ENCODE measurements at regions not wholly inside any gene's neighbourhood (a gene's known extent, or its start where the extent isn't known, plus 50 kb on each side); places are given as distances from the start of the nearest gene placed in this dataset.
"Not testable (repeated sequence)": the region's sequence is repeated elsewhere in the genome, so short reads cannot be mapped to it uniquely, and the experiment has no call there.

GRCh38 chr2:53182601-53183000 is 585.0 kb upstream of the CHAC2 start:
- no peak for DNase-seq

GRCh38 chr2:53181759-53182158 is 585.8 kb upstream of the CHAC2 start:
- DNase-seq = no peak

GRCh38 chr2:53177327-53177726 is 590.3 kb upstream of the CHAC2 start:
- no peak for DNase-seq

GRCh38 chr2:53174539-53174938 is 593.1 kb upstream of the CHAC2 start:
- DNase-seq = no peak

- DNase-seq = no peak
These were observed 593.7 kb upstream of the CHAC2 start for GRCh38 chr2:53173698-53174455.

- DNase-seq = no peak
These were observed 594.5 kb upstream of the CHAC2 start for GRCh38 chr2:53173091-53173490.

DNA sequence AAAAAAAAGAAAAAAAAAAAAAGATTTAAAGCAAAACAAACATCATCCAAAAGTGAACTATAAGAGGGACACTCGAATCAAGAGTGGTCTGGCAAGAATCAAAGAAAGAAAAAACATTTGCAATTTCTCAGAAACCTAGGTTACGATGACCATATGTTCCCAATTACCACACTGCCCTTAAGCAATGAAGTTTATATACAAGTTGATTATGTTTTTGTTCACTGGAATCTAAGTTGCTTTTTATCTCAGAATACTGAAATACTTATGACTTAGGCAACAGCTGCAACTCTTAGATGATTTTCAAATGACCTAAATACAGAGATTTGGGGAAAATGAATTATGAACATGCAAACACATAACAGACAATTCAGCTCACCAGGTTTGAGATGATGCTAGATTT is 597.1 kb upstream of the CHAC2 start:
- DNase-seq = no peak

- DNase-seq = no peak
These were observed 600.4 kb upstream of the CHAC2 start for GRCh38 chr2:53167227-53167626.

DNA sequence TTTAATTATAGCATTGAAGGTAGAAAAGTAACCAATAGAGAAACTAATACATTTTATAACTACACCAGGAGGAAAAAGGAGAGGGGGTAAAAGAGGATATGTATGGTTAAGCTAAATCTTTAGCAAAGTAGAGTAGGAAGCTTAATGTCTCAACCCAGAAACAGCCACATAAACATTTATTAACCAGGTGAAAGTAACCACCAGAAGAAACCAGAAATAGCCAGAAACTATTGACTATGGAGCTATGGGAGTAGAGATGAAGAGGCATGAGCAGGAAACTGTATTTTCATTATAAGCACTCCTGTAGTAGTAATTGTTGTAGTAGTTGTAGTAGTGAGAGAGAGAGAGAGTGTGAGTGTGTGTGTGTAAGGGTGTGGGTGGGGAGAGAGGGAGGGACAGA is 617.5 kb upstream of the CHAC2 start:
- DNase-seq = no peak

DNA sequence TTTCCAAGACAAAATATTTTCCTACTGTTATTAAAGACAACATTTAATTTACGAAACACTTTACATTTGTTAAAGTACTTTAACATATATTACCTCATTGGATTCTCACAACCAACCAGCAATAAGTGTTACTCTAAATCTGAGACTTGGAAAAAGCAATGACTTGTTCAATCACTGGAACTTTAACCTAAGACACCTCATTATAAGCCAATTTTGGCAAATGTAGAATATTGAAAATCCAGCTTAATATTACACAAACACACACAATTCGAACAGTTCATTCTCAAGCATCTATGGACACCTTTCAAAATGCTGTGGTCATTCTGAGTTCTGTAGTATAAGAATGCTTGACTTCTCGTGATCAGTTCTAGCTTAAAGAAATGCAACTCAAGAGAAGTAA is 619.4 kb upstream of the CHAC2 start:
- DNase-seq = no peak

GRCh38 chr2:53131416-53131815 is 636.2 kb upstream of the CHAC2 start:
- DNase-seq = no peak

- no peak for DNase-seq
These were observed 637.1 kb upstream of the CHAC2 start for GRCh38 chr2:53130441-53130943.

GRCh38 chr2:53129851-53130250 is 637.8 kb upstream of the CHAC2 start:
- no peak for DNase-seq

DNA sequence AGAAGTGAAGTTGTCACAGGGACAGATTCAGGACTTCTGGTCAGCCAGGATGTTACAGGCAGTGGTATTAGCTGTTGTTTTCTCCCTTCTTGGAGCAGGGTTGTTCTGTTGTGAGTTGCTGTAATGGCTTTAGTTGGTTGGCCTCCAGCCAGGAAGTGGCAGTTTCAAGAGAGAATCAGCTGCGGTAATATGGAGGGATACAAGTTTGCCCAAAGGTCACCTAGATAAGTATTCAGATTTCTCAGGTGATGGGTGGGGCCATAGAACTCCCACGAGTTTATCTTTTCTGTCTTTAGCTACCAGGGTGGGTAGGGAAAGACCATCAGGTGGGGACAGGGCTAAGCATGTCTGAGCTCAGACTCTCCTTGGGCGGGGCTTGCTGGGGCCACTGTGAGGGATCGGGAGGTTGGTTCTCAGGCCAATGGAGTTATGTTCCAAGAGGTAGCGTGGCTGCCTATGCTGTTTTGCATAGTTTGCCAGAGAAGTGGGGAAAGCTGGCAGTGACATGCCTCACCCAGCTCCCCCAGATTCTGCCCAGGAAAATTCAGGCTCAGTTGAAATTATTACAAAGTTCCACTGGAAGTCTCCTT is 640.4 kb upstream of the CHAC2 start:
- no peak for DNase-seq

- no peak for DNase-seq
These were observed 652.6 kb upstream of the CHAC2 start for GRCh38 chr2:53114991-53115390.

GRCh38 chr2:53114582-53114981 is 653.0 kb upstream of the CHAC2 start:
- no peak for DNase-seq

- DNase-seq = not testable (repeated sequence)
These were observed 655.2 kb upstream of the CHAC2 start for GRCh38 chr2:53112408-53112807.

GRCh38 chr2:53111406-53111805 is 656.2 kb upstream of the CHAC2 start:
- DNase-seq = no peak

- no peak for DNase-seq
These were observed 656.6 kb upstream of the CHAC2 start for GRCh38 chr2:53111004-53111403.

DNA sequence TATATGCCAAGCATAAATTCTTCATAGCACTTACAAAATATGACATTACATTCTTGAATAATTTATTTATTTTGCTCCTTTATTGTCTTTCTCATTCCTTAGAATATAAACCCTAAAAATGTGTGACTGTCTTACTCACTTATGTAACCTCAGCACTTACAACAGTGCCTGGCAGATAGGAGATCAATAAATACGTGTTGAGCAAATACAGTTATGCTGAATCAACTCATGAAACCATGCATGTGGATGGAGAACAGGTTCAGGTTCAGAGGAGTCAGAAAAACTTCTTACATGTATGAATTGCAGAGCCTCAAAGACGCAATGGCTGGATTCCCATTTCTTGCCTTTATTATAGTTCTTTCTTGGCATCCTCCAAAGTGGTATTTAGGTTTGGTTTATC is 659.4 kb upstream of the CHAC2 start:
- DNase-seq = no peak

DNA sequence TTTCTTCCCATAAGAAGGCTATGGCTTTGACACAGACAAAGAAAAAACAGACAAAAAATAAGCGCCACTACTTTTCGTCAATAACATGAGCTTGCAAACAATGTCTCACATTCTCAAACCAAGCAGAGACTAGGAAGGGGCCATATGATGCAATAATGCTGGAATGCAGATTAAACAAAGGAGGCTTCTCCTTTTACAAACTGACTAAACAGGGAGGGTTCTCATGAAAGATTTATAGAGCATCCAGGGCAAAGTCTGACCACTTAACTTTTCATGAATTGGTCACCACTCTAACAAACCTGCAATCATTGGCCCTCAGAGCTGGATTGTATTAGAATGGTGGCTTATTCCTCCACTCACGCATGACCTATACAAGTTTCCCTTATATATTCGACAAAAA is 663.3 kb upstream of the CHAC2 start:
- no peak for DNase-seq

GRCh38 chr2:53103679-53104078 is 663.9 kb upstream of the CHAC2 start:
- DNase-seq = no peak

DNA sequence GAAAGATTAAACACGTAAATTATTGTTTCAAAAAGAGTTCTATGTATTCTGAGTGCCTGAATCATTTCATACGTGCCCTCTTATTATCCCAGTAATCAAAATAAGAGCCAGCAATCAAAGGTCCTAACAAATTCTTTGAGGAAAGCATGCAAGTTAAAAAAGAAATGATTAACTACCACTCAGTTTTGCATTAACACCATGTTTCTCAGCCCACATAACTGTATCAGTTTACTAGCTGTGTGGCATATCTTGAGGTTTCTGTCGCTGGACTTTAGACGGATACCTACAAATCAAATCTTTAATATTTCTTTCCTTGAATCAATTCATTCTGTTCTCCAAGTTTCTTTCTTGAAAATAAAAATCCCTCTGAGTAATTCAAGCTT is 668.9 kb upstream of the CHAC2 start:
- DNase-seq = no peak

DNA sequence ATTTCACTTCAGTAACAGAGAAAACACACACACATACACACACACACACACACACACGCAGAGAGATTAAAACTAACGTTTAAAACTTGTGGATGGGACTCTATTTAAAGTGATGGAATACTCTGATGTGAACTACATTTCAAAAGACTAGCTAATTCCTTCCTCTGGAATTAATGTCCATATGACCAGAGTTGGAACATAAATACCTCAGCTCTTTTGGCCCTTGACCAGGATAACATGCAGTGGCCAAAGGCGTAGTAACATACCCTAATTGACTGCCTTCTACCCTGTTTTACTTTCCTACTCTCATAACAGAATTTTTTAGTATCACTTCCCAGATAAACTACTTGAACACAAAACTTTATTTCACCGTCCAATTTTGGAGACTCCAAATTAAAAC is 671.3 kb upstream of the CHAC2 start:
- no peak for DNase-seq

DNA sequence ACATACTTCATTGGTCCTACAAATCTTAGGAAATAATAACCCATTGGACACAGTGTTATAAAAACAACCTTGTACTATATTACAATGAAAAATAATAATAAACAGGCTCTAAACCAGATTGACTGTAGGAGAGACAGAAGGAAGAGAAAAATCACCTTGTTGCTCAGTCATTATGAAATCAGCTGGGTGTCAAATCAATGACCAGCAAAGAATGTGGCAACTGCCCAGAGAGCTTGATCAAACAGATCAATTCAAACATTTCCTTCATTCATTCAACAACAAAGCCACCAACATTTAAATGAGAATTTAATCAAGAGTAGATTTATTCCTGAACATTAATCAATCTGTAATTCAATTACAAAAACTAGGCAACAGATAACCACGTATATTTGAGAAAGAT is 671.9 kb upstream of the CHAC2 start:
- no peak for DNase-seq

Data from RPMI8226 (cell line).